Activated CD8-positive, alpha-beta memory T cell treated with anti-CD3 and anti-CD28 coated beads for 24 hours (primary cell): ENCODE measurements at regions not wholly inside any gene's neighbourhood (a gene's known extent, or its start where the extent isn't known, plus 50 kb on each side); places are given as distances from the start of the nearest gene placed in this dataset.

Experiments used
- DNase-seq: peaks from one replicate; pipeline ENCODE4 v3.0.0-alpha.2; 2020

DNA sequence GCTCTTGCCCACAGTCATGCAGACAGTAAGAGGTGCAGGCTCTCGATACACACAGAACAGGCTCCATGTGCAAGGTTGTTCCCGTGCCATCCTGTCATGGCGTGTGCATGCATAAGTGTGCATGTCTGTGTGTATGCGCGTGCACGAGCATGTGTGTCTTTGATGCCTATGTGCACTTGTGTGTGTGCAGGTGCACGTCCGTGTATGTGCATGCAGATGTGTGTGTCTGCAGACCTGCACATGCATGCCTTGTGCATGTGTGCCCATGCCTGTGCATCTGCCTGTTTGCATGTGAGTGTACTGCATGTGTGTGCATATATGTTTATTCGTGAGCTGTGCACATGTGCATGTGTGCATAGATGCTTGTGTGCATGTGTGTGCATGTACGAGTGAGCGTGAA is 309.8 kb downstream of the TMEM121 start:
- no peak for DNase-seq

DNA sequence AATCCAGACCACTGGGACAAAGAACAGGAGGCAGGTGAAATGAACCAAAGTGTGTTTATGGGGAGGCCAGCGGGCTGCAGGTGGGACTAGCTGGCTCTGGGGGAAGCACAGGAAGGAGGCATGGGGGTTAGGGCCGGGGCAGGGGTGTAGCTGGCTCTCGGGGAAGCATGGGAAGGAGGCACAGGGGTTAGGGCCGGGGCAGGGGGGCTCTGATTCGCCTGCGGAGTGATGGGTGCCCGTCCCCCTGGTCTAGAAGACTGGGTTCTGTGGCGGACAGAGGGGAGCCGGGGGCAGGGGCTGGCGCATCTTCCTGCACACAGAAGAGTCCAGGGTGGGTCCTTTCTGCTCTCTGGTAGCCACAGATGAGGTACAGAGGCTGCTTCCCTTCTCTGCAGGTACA is 310.3 kb downstream of the TMEM121 start:
- DNase-seq, result no peak

DNA sequence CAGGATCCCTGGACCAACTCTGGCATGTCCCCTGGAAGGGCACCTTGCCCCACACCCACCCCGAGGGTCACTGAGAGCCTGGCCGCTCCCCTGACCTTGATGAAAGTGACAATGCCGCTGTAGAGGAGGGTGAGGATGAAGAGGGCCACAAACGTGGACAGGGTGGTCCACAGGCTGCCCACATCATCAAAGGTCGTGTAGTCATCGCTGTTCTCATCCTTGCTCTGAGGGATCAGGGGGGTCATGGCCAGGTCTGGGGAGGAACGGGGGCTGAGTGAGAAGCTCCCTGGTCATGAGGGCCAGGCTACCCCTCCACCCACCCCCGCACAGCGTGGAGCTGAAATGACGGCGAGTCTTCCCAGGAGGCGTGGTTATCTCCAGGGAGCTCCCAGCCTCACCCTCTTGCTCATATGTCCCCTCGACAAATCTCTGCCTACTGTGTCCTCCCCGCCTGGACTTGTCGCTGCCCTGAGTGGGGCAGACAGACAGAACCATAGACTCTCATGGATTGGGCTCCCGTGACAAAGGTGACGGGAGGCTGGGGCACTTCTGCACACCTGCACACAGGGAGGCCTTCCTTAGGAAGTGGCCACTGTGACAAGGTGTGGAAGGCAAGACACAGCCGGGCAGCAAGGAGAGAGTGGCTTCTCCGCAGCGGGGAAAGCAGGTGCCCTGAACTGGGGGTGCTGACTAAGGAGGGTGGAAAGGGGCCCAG is 311.1 kb downstream of the TMEM121 start:
- DNase-seq, result no peak

DNA sequence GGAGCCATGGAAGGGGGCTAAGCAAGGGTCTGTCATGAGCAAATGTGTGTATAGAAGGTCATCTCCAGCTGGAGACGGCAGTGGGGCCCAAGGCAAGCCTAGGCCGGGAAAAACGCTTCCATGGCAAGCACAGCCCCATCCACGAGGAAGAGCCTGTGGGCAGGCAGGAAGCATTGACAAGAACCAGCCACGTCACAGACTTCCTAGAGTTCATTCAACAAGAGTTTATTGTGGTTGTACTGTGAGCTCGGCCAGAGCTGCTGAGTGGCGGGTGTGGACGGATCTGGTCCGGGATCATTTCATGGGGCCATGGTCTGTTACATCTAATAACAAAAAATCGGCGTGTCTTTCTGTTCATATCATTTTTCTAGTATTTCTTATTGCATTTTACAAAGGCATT is 311.7 kb downstream of the TMEM121 start:
- no peak for DNase-seq

DNA sequence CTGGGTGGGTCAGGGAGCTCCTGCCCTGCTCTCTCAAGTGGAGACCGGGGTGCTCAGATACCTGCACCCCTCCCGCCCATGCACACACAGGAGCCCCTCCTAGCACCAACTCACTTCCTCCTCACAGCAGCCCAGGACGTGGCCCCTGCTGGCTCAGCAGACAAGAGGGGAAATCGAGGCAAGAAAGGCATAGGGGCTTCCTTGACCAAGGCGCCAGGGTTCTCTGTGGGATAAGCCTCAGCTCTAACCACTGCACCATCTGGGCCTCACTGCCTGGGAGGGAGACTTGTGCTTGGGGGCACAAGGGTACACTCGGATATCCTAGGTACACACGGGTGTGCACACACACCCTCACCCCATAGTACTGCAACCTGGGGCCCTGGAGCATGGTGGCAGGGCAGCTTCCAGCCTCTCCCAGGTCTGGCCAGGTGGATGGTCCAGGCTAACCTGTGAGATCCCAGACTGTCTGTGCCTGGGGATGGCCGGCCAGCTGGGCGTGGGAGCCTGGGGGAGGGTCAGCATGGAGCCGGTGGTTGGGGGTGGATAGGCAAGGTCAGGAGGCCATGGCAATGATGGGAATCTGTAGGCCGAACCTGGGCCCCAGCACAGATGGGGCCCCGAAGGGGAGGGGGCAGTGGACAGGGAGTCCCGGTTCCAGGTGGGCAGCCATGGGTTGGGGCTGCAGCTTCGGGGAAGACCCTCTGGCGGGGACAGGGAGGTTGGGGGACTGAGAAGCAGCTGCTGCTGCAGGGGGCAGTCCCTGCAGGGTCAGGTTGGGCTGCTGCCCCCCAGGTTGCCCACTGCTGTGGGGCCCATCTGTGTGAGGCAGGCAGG is 312.4 kb downstream of the TMEM121 start:
- no peak for DNase-seq

DNA sequence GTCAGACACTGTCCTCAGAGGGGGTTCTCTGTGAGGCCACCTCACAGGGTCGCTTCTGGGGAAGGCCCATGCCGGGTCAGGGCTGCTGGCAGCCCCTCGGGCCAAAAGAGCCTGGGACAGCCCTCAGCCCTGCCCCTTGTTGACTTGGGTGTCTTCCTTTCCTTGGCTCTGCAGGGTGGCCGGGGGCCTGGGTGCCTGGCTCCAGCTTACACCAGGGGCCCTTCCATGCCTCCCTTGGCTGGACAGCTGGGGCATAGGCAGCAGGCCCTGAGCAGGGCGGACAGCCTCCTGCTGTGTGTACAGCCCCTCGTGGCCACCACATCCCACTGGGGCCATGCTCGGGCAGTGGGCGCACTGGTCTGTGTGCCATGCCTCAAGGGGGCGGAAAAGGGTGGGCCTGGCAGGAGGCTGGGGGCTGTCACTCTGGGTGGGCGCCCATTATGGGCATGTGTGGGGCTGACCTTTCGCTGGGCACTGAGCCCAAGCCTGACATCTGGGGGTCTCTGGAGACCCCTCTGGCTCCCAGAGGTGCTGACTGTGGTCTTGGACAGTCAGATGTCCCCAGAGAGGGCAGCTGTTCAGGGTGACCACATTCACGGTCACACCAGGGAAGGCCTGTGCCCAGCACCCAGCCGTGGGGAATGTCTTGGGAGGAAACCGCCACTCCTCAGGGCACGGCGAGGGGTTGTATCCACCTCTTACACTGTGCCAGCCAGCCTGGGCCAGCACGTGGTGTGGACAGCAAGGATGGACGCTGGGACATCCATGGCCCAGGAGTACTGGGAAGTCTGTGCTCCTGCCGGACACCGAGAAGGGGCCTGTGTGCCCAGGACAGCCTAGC is 313.3 kb downstream of the TMEM121 start:
- DNase-seq, result no peak

DNA sequence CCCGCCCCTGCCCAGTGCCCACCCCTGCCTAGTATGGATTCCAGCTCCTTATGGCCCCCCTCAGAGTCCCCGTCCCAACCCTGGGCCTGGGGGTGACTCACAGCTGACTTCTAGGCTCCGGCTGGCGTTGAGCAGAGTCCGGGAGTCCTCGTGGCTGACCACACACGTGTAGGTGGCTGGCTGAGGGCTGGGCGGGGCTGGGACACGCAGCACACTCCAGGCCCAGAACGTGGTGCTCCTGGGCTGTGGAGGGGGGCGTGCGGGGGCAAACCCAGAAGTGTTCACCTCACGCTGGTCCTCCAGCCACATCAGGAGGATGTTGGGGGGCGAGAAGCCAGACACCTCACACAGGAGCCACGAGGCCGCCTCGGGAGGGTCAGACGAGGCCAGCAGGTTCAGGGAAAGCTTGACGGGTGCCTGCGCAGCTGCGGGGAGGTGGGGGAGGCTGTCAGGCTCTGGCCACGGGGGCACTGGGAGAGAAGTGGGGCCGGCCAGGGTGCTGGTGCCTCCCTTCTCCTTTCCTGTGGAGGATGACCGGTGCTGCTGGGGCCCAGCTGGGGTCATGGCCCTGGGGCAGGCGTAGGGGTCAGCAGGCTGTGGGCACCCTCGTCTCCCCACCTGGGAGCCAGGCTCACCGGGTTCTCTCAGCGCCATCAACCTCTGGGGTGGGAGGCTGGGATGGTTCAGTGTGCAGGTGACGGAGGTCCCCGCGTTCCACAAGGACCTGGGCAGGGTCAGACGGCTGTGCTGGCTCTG is 314.1 kb downstream of the TMEM121 start:
- DNase-seq, result no peak

DNA sequence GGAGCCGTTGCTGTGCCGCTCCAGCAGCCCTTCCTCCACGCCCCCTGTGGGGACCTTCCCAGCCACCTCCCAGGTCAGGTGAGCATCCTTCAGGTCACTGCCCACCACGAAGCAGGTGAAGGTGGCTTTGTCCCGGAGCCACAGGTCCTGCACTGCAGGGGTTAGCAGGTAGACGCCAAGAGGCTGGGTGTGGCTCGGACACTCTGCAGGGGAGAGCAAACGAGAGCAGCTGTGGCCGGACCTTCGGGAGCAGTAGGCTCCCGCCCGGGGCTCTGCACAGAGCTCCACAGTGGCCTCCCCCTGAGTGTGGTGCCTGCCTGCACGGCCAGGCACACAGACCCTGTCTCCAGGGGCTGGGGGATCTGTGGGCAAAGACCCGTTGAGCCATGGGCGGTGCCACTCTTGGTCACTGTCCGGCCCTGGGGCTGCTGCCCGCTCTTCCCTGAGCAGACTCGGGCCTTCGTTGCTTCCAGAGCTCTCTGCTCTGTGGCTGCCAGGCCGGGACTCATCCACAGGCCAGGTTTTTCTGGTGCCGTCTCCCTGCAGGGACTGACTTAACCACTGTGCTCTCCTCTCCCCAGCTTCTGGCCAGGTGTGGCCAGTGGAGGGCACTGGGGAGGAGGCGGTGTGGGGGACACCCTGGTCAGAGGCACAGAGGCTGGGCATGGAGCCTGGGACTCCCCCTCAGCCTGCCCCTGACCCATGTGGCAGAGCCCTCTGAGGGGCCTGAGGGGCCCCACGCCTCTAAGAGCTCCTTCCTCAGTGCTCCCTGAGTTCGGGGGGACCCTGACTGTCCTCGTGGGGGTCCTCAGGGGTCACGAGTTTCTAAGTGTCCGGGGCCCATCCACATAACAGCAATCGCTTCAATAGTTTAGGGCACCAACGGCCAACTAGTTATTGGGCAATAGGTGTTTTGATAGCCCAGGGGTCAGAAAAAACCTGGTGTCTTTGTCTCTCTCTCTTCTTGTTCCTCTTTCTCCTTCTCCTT is 314.9 kb downstream of the TMEM121 start:
- DNase-seq, result no peak

DNA sequence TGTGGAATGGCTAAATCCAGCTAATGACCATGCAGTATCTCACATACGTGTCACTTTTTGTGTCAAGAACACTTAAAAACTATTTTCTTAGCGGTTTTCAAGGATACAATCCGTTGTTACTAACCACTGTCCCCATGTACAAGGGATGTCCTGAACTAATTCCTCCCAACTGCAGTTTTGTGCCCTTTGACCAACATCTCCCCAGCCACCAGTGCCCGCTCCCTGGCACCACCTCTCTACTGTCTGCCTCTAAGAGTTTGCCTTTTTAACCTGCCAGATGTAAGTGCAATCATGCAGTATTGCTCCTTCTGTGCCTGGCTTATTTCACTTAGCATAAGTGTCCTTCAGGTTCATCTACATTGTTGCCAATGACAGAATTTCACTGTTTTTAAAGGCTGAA is 315.7 kb downstream of the TMEM121 start:
- no peak for DNase-seq

DNA sequence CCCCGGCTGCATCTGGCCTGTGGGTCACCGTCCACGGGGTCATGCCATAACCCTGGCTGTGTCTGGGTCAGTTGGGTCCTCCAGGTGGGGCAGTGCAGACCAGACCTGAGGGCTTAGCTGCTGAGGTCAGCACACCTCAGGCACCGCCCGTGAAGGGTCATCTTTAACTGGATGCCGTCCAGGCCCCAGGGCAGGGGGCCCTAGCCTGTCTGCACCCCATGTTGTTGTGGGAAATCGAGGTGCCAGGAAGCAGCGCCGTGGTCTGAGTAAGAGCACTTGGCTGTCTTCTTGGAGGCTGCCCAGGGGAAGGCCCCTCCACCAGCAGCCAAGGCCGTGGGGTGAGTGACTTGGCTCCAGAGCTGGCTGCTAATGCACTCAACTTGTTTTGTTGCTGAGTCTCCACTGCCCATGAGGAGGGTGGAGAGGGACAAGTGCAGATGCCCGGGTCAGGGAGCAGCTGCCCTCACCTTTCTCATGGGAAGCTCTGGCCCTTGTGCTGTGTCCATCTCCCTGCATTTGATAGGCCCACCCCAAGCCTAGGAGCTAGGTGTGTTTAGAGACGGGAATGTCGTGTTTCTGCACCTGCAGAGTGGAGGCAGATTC is 317.2 kb downstream of the TMEM121 start:
- DNase-seq, result no peak

DNA sequence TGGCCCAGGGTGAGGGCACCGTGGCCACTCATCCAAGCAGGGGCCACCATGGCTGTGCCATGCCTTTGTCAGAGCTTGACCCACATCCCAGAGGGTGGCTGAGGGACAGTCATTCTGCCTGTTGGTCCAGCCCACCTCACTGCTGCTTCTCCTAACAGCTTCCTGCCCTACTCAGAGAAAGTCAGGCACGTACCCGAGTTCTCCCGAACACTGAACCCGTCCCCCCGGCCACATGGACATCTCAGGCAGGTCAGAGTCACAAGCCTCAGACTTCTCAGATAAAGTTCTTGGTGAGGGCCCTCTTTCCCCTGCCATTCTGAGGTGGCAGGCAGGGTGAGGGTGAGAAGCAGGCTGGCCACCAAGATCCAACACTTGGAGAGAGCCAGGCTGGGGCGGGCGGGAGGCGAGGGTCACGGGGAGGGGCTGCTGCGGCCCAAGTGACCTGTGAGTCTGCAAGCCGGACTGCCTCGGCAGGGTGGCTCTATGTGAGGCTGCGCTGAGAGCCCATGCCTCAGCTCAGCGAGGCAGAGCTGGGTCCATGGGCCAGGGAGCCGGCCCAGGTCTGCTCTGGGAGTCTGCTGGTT is 317.8 kb downstream of the TMEM121 start:
- DNase-seq, result no peak

DNA sequence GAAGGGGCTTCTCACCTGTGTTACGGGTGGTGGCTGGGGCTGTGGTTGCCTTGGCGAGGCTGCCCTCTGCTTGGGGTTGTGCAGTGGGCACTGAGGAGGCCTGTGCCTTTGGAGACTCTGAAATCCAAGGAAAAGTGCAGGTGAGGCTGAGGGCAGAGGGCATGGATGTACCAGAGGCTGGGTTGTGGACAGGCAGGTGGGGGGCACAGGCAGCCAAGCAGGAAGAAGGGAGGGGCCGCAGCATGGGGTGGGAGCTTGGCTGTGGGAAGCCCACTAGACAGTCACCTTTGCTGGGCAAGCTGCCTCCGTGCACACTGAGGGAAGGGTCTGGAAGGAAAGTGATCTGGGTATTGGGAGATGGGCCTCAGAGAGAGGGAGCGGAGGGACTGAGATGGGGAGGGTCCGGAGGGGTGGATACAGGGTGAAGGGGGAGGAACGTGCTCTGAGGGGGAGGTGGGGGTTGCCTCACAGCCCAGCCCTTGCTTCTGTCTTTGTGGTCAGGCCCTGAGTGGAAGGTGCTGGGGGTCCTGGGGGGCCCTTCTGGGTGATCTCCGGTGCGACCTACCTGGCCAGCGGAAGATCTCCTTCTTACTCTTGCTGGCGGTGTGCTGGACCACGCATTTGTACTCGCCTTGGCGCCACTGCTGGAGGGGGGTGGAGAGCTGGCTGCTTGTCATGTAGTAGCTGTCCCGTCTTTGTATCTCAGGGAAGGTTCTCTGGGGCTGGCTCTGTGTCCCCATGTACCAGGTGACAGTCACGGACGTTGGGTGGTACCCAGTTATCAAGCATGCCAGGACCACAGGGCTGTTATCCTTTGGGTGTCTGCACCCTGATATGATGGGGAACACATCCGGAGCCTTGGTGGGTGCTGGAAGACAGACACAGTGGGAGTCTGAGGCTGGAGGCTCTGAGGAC is 318.7 kb downstream of the TMEM121 start:
- DNase-seq, result no peak

DNA sequence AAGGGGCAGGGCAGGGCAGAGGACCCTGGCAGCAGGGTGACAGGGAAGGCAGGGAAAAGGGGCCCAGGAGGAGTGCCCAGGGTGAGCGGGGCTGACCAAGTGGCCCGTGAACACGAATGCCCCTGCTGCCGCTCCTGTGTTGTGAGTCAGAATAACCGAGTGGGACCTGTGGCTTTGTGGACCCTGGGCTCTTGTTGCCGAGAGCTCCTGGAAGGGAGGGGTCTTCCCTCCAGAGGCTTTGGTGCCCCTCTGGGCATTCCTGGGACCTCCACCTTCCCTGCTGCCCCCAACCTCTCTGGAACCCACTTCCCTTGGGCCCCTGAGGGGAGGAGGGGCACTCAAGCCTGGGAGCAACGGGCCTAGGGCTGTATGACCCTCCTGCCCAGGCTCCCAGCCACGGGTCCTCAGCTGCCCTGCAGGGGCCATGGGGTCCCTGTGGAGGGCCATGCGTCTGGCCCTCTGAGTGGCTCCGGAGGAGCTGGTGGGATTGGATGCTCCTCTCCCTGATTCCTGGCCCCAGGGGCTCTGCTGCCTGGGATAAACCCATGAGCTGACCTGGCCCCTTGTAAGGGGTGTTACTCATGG is 319.4 kb downstream of the TMEM121 start:
- DNase-seq, result no peak

DNA sequence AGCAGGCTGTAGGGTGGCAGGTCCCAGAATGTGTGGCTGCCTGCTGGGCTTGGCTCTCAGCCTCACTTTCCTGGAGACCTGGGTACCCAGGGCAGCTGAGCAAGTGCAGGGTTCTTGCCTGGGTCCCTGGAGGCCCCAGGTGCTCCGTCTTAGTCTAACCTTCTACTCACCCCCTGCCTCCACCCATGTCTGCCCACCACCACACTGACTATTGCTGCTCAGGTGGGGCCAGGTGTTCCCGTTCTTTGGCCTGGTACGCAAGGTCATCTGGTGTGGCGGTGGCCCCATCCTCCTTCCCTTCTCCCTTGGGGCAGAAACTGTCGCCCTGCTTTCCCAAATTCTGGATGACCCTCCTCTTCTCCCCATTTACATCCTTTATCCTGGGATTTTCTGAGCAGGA is 319.9 kb downstream of the TMEM121 start:
- DNase-seq, result no peak

DNA sequence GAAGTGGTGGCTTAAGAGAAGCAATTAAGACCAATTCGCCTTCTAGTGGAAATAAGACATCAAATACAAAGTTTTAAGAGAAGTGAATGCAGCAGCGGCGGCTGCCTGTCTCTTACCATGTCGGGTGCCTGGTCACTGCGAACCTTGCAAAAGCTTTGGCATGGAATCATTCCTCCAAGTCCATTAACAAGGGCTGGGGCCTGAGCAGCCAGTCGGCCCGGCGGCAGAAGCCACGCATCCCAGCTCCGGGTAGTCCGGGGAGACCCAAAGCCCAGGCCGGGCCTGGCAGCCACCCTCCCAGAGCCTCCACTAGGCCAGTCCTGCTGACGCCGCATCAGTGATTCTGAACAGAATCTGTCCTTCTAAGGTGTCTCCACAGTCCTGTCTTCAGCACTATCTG is 321.0 kb downstream of the TMEM121 start:
- no peak for DNase-seq

DNA sequence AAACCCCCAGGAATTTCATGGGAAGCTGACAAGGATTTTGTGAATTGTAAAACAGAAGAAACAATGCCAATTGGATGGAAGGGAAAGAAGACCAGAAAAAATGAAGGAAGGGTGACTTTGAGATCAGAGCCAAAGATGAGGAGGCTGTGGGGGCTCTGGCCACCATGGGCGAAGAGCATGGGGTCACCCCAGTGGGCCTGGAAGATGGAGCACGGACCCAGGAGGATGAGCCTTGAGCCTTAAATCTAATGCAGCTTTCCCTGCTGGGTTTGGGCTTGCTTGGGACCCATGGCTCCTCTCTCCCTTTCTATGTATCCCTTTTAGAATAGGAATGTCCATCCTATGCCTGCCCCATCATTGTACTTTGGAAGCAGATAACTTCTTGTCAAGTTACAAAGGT is 322.2 kb downstream of the TMEM121 start:
- DNase-seq, result no peak

DNA sequence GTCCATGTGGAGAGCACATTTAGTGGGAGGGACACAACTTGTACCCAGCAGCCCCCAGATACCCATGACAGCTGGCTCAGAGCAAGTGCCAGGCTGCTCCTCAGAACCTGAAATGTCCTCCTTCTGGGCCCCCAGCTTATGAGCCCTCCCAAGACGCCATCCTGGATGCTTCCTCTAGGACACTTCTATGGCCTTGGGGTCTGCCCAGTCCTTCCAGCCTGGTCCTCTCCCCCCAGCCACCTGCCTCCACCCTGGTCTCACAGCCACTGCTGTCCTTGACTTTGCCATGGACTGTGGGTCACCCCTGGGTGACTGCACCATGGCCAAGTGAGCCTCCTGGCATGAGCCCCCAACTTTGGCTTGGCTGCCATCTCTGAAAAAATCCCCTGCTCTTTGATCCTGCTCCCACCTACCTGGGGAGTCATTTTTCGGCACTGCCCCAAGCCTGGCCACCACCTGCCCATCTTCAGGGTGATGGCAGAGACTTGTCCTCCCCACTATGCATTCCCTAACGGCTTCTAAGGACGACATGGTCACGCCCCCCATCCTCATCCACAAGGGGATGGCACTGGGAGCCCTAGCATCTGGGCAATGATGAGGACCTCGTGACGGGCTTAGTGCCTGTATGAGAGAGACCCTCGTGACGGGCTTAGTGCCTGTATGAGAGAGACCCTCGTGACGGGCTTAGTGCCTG is 323.7 kb downstream of the TMEM121 start:
- DNase-seq, result no peak

DNA sequence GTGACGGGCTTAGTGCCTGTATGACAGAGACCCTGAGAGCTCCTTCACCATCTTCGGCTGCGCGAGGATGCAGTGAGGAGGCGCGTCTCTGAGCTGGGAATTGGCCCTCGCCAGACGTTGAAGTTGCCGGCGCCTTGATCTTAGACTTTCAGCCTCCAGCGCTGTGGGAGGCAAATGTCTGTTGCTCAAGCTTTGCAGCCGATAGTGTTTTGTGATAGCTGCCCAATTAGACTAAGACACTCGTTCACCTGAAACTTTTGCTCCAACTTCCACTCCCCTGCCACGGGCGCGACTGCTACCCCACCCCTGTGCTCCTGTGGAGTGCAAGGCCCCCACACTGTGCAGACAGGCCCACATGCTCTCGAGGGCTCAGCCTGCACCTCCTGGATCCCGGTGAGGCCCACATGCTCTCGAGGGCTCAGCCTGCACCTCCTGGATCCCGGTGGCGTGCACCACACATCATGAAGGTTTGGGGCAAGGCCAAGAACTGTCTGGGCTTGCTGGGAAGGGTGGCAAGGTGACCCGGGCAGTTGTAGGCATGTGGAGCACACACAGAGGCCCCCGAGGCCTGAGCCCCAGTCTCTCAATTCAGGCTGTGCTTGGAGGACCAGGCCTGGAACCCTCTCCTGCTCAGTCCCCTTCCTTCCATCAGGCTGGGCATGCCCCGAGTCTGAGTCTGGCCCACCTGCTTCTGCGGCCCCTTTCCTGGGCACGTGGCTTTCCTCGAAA is 324.6 kb downstream of the TMEM121 start:
- DNase-seq, result no peak
